GM18868 (cell line): ENCODE measurements at regions not wholly inside any gene's neighbourhood (a gene's known extent, or its start where the extent isn't known, plus 50 kb on each side); places are given as distances from the start of the nearest gene placed in this dataset.
"Not testable (repeated sequence)": the region's sequence is repeated elsewhere in the genome, so short reads cannot be mapped to it uniquely, and the experiment has no call there.

Source experiments
- ATAC-seq: cut with Tn5 transposase; IDR thresholded peaks from one replicate; pipeline ENCODE4 v1.9.1; 2021; ENCODE audit warnings: mild to moderate bottlenecking, moderate library complexity; ENCODE audit not compliant: unreplicated experiment

GRCh38 chr5:136492587-136492986, 127.2 kb upstream of the TRPC7 start:
- no peak for ATAC-seq

- ATAC-seq = no peak
Observed at GRCh38 chr5:136491806-136492205, 126.5 kb upstream of the TRPC7 start.

GRCh38 chr5:136484808-136485325, 119.5 kb upstream of the TRPC7 start:
- ATAC-seq = no peak

GRCh38 chr5:136482206-136482605, 116.9 kb upstream of the TRPC7 start:
- ATAC-seq = no peak

DNA sequence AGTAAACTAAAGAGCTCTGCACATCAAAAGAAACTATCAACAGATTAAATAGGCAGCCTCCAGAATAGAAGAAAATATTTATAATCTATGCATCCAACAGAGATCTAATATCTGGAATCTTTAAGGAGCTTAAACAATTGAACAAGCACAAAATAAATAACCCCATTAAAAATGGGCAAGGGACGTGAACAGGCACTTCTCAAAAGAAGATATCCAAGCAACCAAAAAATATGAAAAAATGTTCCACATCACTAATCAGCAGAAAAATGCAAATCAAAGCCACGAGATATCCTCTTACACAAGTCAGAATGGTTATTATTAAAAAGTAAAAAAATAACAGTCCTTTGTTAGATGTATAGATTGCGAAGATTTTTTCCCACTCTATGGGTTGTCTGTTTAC, 109.1 kb upstream of the TRPC7 start:
- no peak for ATAC-seq

GRCh38 chr5:136467632-136468031, 102.3 kb upstream of the TRPC7 start:
- ATAC-seq = no peak

- no peak for ATAC-seq
Observed at GRCh38 chr5:136466041-136466415, 100.7 kb upstream of the TRPC7 start.

- ATAC-seq = no peak
Observed at GRCh38 chr5:136458481-136458880, 93.1 kb upstream of the TRPC7 start.

GRCh38 chr5:136457390-136458013, 92.2 kb upstream of the TRPC7 start:
- ATAC-seq = no peak

DNA sequence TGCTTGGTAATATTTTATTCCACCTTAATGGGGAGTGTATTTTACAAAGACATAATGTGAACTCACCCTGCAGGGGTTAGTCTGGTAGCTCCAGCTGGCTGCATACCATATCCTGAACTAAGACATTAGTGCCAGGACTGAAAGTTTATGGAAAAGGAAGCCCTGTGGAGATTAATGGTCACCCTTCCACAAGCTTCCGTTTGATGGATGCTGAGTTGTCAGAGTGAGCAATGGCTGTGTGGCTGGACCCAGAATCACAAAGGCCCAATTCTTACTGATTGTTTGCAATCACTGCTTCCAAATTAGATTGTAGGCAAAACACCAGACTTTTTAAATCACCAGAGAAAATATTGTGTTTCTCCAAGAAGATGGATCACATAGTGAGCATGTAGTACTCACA, 90.1 kb upstream of the TRPC7 start:
- ATAC-seq = no peak

DNA sequence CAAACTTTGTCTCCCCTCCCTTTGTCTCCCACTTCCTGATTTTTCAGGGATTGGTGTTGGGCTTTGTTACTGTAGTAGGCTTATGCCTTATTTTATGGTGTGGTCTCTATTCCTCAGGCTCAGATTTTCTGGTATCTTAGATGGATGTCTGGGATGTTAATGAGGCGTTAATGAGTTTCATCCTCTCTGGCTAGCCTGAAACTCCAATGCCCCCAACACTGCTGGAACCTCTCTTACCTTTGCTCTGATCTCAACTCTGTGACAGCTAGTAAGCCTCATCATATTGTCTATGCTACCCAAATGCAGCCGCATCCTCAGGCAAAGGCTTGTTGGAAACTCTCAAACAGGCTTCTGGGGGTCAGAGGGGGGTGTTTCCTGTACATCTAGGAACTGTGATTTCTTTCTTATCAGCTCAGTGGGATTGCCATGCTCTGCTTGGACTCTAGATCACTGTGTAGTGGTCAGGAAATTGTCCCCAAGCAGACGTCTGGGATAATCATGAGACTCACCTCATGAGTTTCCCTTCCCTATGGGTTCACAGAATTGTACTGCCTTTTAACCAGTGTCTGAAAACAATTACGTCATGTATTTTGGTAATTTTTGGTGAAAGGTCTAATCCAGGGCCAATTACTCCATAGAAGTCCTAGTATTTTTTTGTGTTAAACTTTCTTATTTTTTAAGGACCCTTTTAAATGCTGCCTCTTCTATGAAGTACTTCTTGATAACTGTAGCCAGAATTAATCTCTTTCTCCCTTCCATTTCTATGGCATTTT, 88.8 kb upstream of the TRPC7 start:
- ATAC-seq = no peak

GRCh38 chr5:136453199-136453598, 87.9 kb upstream of the TRPC7 start:
- no peak for ATAC-seq

DNA sequence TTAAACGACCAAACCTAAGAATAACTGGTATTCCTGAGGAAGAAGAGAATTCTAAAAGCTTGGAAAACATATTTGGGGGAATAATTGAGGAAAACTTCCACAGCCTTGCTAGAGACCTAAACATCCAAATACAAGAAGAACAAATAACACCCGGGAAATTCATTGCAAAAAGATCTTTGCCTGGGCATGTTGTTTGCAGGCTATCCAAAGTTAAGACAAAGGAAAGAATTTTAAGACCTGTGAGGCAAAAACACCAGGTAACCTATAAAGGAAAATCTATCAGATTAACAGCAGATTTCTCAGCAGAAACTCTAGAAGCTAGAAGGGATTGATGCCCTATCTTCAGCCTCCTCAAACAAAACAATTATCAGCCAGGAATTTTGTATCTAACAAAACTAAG, 82.2 kb upstream of the TRPC7 start:
- ATAC-seq = not testable (repeated sequence)

DNA sequence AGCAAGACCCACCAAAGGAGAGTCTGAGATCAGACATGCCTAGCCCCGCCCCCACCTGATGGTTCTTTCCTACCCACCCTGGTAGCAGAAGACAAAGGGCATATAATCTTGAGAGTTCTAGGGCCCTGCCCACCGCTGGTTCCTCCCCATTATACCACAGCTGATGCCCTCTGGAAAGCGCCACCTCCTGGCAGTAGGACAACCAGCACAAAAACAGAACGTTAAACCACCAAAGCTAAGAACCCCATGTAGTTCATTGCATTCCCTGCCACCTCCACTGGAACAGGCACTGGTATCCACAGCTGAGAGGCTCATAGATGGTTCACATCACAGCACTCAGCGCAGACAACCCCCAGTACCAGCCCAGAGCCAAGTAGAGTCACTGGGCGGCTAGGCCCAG, 81.2 kb upstream of the TRPC7 start:
- ATAC-seq = no peak

- ATAC-seq = not testable (repeated sequence)
Observed at GRCh38 chr5:136444099-136444498, 78.8 kb upstream of the TRPC7 start.

DNA sequence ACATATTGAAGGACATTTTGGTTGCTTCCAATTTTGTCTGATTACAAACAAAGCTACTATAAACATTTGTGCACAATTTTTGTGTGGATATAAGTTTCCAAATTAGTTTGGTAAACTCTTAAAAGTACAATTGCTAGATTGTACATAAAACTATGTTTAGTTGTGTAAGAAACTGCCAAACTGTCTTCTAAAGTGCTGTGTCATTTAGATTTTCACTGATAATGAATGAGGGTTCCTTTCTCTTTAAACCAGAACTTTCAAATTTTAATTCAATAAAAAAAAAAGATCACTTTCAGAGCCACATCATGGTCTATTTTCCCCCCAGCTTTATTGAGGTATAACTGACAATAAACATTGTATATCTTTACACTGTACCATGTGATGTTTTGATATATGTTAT, 74.0 kb upstream of the TRPC7 start:
- no peak for ATAC-seq

GRCh38 chr5:136435946-136436543, 70.7 kb upstream of the TRPC7 start:
- no peak for ATAC-seq

DNA sequence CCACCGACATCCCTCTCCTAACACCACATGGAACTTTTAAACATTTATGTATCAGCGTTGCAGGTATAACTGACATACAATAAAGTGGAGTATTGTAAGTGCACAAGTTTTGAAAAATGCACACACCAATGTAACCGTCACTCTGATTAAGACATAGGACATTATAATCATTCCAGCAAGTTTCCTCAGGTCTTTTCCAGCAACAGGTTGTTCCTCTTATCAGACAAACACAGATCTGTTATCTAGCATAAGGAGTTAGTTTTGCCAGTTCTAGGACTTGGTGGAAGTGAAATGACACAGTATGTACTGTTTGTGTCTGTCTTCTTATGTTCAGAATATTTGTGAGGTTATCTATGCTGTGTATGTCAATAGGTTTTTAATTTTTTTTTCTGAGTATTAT, 69.5 kb upstream of the TRPC7 start:
- ATAC-seq = no peak

DNA sequence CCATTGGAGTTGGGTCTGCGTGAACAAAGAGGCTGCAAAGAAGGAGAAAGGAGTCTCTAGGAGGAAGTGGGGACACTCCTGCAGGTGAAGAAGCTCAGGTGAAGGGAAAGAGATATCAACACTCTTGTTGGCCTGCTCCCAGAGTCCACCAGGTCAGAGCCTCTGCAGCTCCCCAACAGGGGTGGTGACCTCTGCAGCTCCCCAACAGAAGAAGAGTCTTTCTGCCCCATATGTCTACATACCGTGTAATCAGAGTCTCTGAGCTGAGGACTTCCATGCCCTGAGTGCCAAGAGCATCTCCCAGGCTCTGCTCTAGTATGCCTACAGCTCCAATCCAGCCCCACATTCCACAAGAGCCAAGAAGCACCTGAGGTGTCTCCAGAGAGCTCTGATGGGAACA, 67.4 kb upstream of the TRPC7 start:
- no peak for ATAC-seq

GRCh38 chr5:136430081-136430480, 64.7 kb upstream of the TRPC7 start:
- ATAC-seq = no peak

GRCh38 chr5:136427426-136427825, 62.1 kb upstream of the TRPC7 start:
- ATAC-seq = no peak

GRCh38 chr5:136425921-136426320, 60.6 kb upstream of the TRPC7 start:
- no peak for ATAC-seq
